ENCODE measurements at regions not wholly inside any gene's neighbourhood (a gene's known extent, or its start where the extent isn't known, plus 50 kb on each side); places are given as distances from the start of the nearest gene placed in this dataset.

GRCh38 chr1:198888379-198888943 is 249.6 kb downstream of the PTPRC start:
- no peak for TF ChIP-seq CTCF (IDR thresholded peaks at IDR 0.05)
- TF ChIP-seq POLR2A (IDR thresholded peaks at IDR 0.05): no peak
